HK-2 (cell line): ENCODE measurements at regions not wholly inside any gene's neighbourhood (a gene's known extent, or its start where the extent isn't known, plus 50 kb on each side); places are given as distances from the start of the nearest gene placed in this dataset.
"Not testable (repeated sequence)": the region's sequence is repeated elsewhere in the genome, so short reads cannot be mapped to it uniquely, and the experiment has no call there.

Experiments used
- DNase-seq: peaks from one replicate; pipeline ENCODE4 v3.0.0-alpha.2; 2018; ENCODE audit not compliant: unreplicated experiment

- DNase-seq: no peak
These were observed 50.1 kb upstream of the BCL6 start for GRCh38 chr3:187795207-187795960.

DNA sequence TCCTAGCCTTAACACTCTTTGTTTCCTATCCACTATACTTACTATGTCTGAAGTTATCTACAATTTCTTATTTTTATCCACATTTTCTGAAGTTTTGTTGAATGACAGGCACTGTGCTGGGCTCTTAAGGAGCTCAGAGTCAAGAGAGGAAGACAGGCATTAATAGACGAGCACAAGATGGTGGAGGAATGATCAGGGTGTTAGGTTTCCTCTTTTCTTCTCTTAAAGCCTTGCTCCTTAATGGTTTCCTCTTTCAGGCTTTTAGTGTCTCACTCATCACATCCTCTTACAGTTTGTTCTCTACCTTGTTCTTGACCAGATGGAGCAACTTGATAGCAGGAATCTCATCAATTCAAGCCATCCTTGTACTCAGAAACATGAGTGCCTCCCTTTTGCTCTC lies 52.9 kb upstream of the BCL6 start:
- DNase-seq: no peak

GRCh38 chr3:187798531-187799530 lies 53.6 kb upstream of the BCL6 start:
- DNase-seq: no peak

GRCh38 chr3:187799942-187800641 lies 54.8 kb upstream of the BCL6 start:
- DNase-seq: no peak

DNA sequence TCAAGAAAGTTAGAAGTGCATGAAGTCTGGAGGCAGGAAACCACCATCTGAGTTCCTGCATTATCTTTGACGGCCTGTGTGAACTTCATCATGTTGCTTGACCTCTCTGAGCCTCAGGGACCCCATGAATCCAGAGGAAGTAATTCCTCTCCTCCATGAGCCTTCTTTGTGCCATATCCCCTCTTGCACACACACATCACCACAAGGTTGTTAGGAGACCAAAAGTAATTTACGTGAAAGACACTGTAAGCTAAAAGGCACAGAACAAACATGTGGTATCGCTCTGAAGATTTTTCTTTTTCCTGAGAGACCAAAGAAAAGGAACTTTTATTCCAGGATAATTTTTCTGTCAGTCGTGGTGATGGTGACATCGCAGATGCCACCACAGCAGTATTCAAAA lies 55.9 kb upstream of the BCL6 start:
- DNase-seq: no peak

DNA sequence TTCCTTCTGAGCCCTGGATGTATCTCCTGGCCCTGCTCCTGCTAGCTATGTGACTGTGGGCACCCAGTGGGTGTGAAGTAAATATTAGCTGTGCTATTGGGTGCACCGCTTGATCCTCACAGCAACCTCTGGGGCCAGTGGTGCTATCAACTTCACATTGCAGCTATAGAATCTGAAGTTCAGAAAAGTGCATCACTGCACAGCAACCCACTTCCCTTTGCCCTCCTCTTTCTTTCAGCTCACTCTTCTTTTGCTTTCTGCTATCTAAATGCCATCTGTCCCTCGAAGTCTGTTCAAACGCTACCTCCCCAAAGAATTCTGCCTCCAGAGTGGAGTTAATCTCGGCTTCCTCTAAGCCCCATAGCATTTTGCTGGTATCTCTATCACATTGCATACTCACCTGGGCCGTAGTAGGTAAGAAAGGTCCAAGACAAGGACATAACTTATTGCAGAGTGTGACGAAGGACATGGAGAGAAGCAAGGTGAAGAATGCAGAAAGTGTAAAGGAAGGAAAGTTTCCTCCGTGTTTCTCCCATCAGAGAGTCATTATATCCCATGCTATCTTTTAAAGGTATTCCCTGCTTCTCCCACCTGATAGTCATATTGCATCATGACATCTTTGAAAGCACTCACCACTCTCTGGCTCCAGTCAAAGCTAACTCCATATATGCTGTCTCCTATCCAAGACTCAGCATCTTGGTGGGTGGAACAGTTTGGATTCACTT lies 57.1 kb upstream of the BCL6 start:
- no peak for DNase-seq

GRCh38 chr3:187802928-187803259 lies 57.6 kb upstream of the BCL6 start:
- DNase-seq: no peak

DNA sequence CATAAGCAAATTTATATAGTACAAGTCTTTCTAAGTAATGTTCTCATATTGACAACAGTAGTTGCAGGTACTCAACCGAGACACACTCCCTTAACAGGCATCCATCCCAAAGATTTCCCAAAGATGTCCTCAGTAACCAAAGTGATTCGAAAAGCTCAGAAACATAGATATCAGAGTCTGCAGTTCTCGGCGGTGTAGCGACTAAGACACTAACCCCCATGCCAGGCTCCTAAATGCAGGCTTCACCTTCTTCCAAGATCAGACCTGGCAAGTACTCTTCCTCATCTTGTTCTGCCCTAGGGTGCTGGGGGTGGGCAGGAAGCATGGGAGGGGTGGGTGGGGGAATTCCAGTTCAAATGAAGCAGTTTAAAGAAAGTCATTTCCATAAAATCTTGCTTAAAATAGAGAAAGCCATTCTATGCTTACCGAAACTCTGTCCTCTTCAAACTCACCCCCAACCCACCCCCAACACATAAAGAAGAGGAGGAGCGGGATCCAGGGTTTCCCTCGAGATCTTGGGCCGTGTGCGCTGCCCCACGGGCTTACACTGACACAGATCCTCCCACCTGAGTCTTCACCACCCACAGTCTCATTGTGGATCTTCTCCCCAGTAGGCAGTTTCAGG lies 59.0 kb upstream of the BCL6 start:
- no peak for DNase-seq

DNA sequence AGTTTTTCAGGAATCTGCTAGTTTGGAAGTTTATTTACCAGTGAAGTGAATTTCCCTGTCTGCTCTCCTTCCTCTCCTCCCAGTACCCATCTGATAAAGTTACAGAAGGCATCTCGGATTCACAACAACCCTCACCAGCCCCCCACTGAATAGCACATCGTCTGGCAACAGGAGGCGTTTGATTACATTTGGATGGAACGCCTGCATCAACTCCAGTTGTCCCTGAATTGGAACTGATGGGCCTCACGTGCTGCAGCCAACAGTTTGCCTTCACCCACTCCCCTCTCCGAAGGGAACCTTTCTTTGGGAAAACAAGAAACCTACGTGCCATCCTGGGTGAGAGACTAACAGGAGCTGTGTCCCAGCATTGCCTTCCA lies 59.5 kb upstream of the BCL6 start:
- no peak for DNase-seq

GRCh38 chr3:187805774-187806173 lies 60.5 kb upstream of the BCL6 start:
- no peak for DNase-seq

- no peak for DNase-seq
These were observed 62.0 kb upstream of the BCL6 start for GRCh38 chr3:187807086-187807862.

- DNase-seq: no peak
These were observed 63.2 kb upstream of the BCL6 start for GRCh38 chr3:187808527-187808895.

- no peak for DNase-seq
These were observed 64.3 kb upstream of the BCL6 start for GRCh38 chr3:187809612-187809991.

DNA sequence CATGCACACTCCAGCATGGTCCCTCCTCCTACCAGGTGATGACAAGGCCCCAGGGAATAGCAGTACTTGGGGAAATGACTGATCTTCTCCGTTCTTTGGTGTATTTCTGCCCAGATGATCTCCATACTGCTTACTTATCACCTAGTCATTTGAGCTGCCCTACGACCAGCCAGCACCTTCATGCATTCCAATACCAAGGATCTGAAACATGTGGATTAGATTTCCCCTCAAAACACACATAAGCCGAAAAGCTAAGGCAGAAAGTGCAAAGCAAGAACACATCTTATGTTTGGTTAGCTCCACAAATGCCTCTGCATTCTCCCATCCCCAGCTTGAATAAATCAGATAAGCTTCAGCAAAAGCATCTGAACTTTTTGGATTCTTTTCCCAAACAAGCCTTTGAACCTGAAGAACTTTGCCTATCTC lies 64.8 kb upstream of the BCL6 start:
- DNase-seq: no peak

GRCh38 chr3:187811585-187812250 lies 66.5 kb upstream of the BCL6 start:
- DNase-seq: no peak

GRCh38 chr3:187812496-187812895 lies 67.2 kb upstream of the BCL6 start:
- no peak for DNase-seq

DNA sequence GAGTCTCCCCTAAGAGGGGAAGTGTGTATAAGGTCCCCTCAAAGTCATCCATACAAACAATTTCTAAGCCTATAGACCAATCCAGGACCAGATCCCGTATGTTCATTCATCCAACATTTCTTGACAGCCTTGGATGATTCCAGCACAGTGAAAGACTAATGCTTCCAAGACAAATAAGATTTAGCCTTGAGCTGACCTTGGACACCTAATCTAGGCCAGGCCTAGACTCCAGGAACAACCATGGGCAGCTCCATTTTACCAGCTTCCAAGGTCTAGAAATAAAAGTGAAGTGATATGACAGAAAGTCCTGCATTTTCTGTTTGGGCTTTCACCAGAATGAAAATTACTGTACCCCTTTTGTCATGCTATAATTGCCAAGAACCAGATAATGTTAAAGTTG lies 67.9 kb upstream of the BCL6 start:
- DNase-seq: no peak

GRCh38 chr3:187817766-187818165 lies 72.5 kb upstream of the BCL6 start:
- DNase-seq: not testable (repeated sequence)

DNA sequence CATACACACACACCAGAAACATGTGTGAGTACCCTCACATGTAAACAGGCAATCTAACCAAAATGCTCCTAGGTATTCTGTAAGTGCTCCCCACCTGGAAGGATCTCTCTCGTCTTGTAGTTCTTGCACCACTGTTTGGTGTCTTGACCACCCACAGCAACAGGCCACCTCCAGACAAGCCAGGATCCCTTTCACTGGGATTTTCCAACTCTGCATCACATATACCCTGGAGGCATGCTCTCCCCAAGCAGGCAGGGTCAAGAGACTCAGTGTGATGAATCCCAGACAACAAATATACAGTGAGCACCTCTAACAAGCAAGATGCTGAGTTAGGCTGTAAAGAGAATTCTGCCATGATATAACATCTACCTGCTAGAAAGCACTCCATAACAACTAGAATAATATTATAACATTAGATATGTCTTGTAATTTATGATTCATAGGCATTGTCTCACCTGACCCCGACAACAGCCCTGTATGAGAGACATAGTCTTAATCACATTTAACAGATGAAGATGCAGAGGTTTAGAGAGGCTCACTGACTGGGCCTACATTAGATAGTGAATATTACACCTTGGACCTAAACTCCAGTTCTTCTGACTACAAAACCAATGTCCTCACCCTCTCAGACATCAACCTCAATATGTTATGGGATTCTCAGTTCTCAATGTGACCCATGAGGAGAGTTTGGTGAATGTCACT lies 76.5 kb upstream of the BCL6 start:
- DNase-seq: no peak
